KMS-11 (cell line): ENCODE measurements at regions not wholly inside any gene's neighbourhood (a gene's known extent, or its start where the extent isn't known, plus 50 kb on each side); places are given as distances from the start of the nearest gene placed in this dataset.
"Not testable (repeated sequence)": the region's sequence is repeated elsewhere in the genome, so short reads cannot be mapped to it uniquely, and the experiment has no call there.

Experiments used
- H2AFZ ChIP-seq: fragments of 200-600 bp; sonication (generic); 2 replicates; pipeline ENCODE4 v1.6.1; 2016; ENCODE audit warnings: antibody characterized with exemption, mixed run types, low read depth
- H3K27ac ChIP-seq: fragments of 200-600 bp; sonication (generic); 2 replicates; pipeline ENCODE4 v1.6.1; 2016; ENCODE audit warnings: mild to moderate bottlenecking, mixed run types
- H3K27me3 ChIP-seq: fragments of 200-600 bp; sonication (generic); 2 replicates; pipeline ENCODE4 v1.6.1; 2017; ENCODE audit warnings: mild to moderate bottlenecking, low read depth, mixed run types, moderate library complexity; ENCODE audit not compliant: insufficient read depth
- H3K36me3 ChIP-seq: fragments of 200-600 bp; sonication (generic); 2 replicates; pipeline ENCODE4 v1.6.1; 2017; ENCODE audit warnings: mild to moderate bottlenecking, mixed run types; ENCODE audit not compliant: insufficient read depth
- H3K4me1 ChIP-seq: fragments of 200-600 bp; sonication (generic); 2 replicates; pipeline ENCODE4 v1.6.1; 2016; ENCODE audit warnings: mild to moderate bottlenecking, low read depth, mixed run types; ENCODE audit not compliant: poor library complexity, severe bottlenecking
- H3K4me2 ChIP-seq: fragments of 200-600 bp; sonication (generic); 2 replicates; pipeline ENCODE4 v1.7.0; 2016; ENCODE audit warnings: mild to moderate bottlenecking, mixed run types
- H3K4me3 ChIP-seq: fragments of 200-600 bp; sonication (generic); IDR thresholded peaks from 2 replicates; pipeline ENCODE4 v1.6.1; 2017; ENCODE audit warnings: low read depth, low read length, mixed read lengths; ENCODE audit not compliant: insufficient read depth
- H3K79me2 ChIP-seq: fragments of 200-600 bp; sonication (generic); 2 replicates; pipeline ENCODE4 v1.6.1; 2016; ENCODE audit warnings: low read depth, mixed run types; ENCODE audit not compliant: insufficient read depth
- H3K9ac ChIP-seq: fragments of 200-600 bp; sonication (generic); 2 replicates; pipeline ENCODE4 v1.6.1; 2016; ENCODE audit warnings: mild to moderate bottlenecking, mixed run types
- H4K20me1 ChIP-seq: fragments of 200-600 bp; sonication (generic); 2 replicates; pipeline ENCODE4 v1.6.1; 2016; ENCODE audit warnings: mild to moderate bottlenecking, mixed run types; ENCODE audit not compliant: insufficient read depth
- TF ChIP-seq, protein P1 (sequence below): fragments of 200-600 bp; sonication (generic); conservative IDR thresholded peaks from 2 replicates; pipeline ENCODE4 v1.6.1; 2017; ENCODE audit warnings: low read depth, mild to moderate bottlenecking, antibody characterized with exemption, low read length, moderate library complexity, mixed read lengths

DNA sequence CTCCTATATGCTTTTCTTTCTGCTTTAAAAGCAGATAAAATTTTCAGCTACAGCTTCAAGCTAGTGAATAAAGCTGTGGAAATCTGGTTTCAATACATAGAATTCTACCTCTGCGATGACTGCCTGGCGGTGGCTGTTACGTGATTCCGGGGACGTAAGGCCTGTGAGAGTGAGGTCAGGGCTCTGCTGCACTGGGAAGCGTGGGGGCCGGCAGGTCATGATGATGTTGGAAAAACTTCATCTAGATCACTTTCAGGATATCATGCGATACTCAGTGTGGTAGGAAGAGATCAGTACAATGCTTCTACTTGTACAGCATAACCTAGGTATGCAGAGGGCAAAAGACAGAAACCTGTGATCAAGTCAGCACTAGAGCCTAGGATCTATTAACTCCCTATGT, 546.8 kb upstream of the B3GAT1 start:
- H3K4me2 ChIP-seq: no peak overlapping the region
- H3K4me3 ChIP-seq: no peak overlapping the region

DNA sequence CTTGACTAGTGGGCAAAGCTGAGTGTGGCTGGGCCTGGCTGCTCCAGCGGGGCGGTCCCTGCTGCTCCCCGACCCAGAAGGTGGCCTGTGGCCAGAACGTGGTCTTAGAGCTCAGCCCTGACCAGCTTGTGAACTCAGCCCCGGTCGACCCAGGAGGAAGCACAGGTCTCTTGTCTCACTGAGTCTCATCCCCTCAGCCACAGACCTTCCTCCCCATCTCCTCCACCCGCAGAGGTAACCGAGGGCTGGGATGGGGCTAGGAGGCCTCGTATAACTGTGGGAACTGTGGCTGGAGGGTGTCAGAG, 546.2 kb upstream of the B3GAT1 start:
- no peaks in the 10 kb centered on the region for H3K79me2 ChIP-seq
- H3K4me2 ChIP-seq: no peak overlapping the region
- no peaks in the 10 kb centered on the region for H4K20me1 ChIP-seq
- H3K27me3 ChIP-seq: no peaks in the 10 kb centered on the region
- H3K36me3 ChIP-seq: no peaks in the 10 kb centered on the region
- H3K4me3 ChIP-seq: no peak overlapping the region
- no peak overlapping the region for H2AFZ ChIP-seq
- no peak overlapping the region for H3K27ac ChIP-seq
- H3K4me1 ChIP-seq: no peaks in the 10 kb centered on the region
- TF ChIP-seq, protein P1, sequence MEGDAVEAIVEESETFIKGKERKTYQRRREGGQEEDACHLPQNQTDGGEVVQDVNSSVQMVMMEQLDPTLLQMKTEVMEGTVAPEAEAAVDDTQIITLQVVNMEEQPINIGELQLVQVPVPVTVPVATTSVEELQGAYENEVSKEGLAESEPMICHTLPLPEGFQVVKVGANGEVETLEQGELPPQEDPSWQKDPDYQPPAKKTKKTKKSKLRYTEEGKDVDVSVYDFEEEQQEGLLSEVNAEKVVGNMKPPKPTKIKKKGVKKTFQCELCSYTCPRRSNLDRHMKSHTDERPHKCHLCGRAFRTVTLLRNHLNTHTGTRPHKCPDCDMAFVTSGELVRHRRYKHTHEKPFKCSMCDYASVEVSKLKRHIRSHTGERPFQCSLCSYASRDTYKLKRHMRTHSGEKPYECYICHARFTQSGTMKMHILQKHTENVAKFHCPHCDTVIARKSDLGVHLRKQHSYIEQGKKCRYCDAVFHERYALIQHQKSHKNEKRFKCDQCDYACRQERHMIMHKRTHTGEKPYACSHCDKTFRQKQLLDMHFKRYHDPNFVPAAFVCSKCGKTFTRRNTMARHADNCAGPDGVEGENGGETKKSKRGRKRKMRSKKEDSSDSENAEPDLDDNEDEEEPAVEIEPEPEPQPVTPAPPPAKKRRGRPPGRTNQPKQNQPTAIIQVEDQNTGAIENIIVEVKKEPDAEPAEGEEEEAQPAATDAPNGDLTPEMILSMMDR: no peak
- no peak overlapping the region for H3K9ac ChIP-seq

More for the DNA sequence above, 546.8 kb upstream of the B3GAT1 start:
- no peaks in the 10 kb centered on the region for H4K20me1 ChIP-seq
- TF ChIP-seq, protein P1: no peak
- no peaks in the 10 kb centered on the region for H3K27me3 ChIP-seq
- H3K79me2 ChIP-seq: no peaks in the 10 kb centered on the region
- no peak overlapping the region for H2AFZ ChIP-seq
- H3K4me1 ChIP-seq: no peaks in the 10 kb centered on the region
- H3K27ac ChIP-seq: no peak overlapping the region
- no peak overlapping the region for H3K9ac ChIP-seq
- H3K36me3 ChIP-seq: no peaks in the 10 kb centered on the region

DNA sequence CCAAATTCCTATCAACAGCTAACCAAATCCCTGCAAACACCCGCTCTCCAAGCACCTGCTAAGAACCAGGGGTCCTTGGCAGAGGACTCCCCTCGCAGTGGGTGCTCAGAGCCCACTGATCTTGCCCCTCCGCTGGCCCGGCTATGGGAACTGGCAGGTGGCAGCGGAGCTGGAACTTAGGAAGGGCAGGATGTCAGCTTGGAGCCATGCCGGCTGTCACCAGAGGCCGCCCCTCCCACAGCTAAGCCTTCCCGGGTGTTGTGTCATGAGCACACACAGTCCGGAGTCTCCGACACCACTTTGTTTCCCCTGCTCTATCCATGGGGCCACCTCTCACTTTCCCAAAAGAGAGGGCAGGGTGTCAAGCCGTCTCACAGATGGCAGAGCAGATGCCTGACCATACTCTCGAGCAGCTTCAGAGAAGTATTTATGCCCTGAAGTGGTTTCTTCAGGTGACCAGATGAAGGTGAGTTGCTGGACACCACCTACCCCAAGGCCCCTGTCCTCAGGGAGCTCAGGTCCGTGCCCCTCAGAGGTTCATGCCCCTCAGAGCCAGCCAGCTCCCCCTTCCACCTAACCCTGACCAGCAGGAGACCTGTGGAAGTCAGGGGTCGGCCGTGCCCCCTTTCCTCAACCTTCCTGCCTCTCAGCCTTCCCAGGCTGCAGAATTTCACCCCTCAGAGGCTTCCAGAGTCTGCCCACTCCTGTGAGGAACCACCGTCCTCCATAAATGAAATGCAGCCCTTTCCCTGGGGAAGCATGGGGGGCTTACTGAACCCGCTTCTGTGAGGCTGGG, 545.7 kb upstream of the B3GAT1 start:
- H3K4me2 ChIP-seq: no peak overlapping the region
- H4K20me1 ChIP-seq: no peaks in the 10 kb centered on the region
- H2AFZ ChIP-seq: no peak overlapping the region
- TF ChIP-seq, protein P1: no peak
- H3K27me3 ChIP-seq: no peaks in the 10 kb centered on the region
- no peaks in the 10 kb centered on the region for H3K4me1 ChIP-seq
- H3K36me3 ChIP-seq: no peaks in the 10 kb centered on the region
- no peak overlapping the region for H3K27ac ChIP-seq
- H3K79me2 ChIP-seq: no peaks in the 10 kb centered on the region
- H3K4me3 ChIP-seq: no peak overlapping the region
- H3K9ac ChIP-seq: no peak overlapping the region

DNA sequence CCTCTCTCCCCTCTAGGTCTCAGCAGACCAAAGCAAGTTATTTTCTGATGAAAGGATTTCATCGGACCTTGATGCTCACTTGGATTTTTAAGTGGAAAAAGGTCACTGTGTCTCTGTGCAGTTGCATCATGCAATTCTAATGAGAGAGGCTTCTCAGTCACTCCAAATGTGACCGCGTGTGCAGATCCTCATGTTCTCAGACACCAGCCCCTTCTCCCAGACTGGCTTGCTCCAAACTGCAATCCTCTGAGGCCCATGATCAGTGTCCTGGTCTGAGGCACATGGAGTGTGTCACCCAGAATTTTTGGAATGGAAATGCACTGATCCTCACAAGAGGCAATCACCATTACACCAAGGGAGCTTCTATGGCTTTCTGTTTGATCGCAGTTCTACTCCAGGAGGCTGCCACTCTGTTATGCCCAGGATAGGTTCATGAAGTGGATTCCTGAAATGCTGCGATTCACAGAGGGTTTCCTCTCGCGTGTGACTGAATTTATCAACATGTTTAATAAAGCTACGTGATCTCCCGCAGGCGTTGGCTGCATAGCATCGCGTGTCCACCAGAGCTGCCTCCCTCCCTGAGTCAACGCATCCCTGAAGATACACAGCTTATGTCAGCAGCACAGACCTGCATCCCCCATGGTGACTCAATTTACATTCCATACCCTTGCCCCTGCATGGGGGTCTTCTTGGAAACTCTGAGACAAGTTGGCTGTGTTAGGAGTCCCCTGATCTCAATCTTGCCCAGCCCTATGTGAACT, 544.6 kb upstream of the B3GAT1 start:
- no peaks in the 10 kb centered on the region for H3K27me3 ChIP-seq
- H3K4me1 ChIP-seq: no peaks in the 10 kb centered on the region
- H3K79me2 ChIP-seq: no peaks in the 10 kb centered on the region
- H2AFZ ChIP-seq: no peak overlapping the region
- H3K36me3 ChIP-seq: no peaks in the 10 kb centered on the region
- TF ChIP-seq, protein P1: no peak
- H3K27ac ChIP-seq: no peak overlapping the region
- H3K4me2 ChIP-seq: no peak overlapping the region
- H4K20me1 ChIP-seq: no peaks in the 10 kb centered on the region
- no peak overlapping the region for H3K9ac ChIP-seq
- H3K4me3 ChIP-seq: no peak overlapping the region

DNA sequence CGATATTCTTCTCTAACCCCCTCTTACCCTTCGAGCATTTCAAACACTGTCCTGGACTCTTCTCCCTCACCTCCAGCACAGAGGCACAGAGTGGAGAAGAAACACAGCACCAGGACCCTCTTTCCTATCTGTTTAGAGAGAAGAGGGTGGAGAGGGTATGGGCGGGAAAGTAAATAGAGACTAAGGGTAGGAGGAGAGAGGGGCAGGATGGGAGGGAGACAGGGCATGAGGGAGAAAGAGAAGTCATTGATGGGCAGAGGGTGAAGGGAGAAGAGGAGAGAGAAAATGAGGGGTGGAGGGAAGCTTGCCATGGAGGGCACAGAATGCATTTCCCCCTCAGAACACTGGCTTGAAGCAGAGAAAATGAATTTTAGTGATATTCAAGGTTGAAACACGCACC, 543.9 kb upstream of the B3GAT1 start:
- not testable (repeated sequence) for H4K20me1 ChIP-seq, H3K4me1 ChIP-seq, H3K4me3 ChIP-seq, H3K79me2 ChIP-seq, H3K9ac ChIP-seq, H3K4me2 ChIP-seq, H3K27ac ChIP-seq, H2AFZ ChIP-seq, H3K27me3 ChIP-seq, H3K36me3 ChIP-seq
